GM12873 (cell line): ENCODE measurements at regions not wholly inside any gene's neighbourhood (a gene's known extent, or its start where the extent isn't known, plus 50 kb on each side); places are given as distances from the start of the nearest gene placed in this dataset.

Source experiments
- TF ChIP-seq, protein P1 (sequence below): IDR thresholded peaks from 2 replicates; pipeline ENCODE4 v1.5.1; 2012; ENCODE audit warnings: low read depth, mild to moderate bottlenecking, moderate library complexity, low read length, control low read depth; ENCODE audit not compliant: insufficient read depth; ENCODE audit errors: missing control alignments

DNA sequence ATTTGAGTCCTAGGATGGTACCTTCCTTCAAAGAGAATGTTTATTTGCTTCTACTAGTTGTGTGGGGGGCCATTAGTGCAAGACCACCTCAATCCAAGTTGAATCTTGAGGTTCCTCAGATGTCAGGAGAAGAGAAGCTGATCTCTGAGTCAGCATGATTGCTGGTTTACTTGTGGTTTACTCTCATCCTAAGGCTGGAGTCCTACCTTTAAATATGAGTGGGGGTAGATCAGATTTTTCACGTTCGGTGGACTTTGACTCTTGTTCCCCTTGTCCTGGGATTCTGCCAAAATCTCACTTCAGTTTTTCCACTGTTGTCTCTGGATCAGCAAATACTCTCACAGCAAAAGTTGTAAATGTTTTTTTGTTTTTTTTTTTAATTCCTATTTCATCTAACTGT is 84.6 kb upstream of the F13A1 start:
- TF ChIP-seq, protein P1, sequence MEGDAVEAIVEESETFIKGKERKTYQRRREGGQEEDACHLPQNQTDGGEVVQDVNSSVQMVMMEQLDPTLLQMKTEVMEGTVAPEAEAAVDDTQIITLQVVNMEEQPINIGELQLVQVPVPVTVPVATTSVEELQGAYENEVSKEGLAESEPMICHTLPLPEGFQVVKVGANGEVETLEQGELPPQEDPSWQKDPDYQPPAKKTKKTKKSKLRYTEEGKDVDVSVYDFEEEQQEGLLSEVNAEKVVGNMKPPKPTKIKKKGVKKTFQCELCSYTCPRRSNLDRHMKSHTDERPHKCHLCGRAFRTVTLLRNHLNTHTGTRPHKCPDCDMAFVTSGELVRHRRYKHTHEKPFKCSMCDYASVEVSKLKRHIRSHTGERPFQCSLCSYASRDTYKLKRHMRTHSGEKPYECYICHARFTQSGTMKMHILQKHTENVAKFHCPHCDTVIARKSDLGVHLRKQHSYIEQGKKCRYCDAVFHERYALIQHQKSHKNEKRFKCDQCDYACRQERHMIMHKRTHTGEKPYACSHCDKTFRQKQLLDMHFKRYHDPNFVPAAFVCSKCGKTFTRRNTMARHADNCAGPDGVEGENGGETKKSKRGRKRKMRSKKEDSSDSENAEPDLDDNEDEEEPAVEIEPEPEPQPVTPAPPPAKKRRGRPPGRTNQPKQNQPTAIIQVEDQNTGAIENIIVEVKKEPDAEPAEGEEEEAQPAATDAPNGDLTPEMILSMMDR = no peak

DNA sequence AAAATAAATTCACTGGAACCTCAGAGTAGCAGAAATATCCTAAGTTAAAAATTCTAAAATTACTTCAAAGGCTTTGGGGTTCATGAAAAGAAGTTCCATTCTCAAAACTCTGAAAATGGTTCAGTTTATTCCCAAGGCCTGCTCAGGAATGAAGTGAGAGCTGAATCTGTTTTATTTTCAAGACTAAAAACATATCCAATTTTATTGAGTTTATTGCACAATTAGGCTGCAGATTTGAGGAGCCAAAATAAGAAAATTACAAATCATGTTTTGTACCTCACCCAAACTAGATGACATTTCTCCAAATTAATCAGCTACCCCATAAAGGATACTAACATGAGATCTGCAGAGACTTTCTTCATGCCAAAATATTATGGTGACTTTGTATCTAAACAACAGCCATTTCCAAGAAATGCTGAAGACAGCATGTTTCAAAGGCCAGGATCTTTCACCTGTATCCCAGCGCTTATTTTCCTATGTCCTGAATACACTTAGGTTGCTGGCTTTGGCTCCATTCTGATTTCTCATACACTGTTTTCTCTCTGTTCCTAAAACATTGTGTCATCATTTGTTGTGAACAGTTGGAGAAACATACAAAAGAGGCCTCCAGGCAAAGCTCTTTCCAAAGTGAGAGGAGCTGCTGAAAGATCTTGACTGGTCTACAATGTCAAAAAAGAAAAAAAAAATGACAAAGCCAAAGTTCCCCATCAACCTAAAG is 85.7 kb upstream of the F13A1 start:
- TF ChIP-seq, protein P1 = no peak

DNA sequence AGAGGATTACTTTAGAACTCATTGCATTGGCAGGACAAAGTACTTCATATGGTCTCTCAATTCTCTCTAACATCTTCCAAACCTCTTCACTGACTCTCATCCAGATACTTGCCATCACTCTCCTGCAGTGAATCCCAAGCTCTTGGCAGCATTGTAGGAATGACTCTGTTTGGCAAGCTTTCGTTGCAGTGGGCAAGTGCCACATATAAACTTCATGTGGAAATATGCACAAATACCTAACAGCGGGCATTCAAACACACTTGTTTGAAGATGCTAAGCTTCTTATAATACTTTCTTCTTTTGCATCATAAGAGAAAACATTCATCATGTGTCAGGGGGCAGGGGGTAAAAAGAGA is 86.2 kb upstream of the F13A1 start:
- TF ChIP-seq, protein P1 = no peak

DNA sequence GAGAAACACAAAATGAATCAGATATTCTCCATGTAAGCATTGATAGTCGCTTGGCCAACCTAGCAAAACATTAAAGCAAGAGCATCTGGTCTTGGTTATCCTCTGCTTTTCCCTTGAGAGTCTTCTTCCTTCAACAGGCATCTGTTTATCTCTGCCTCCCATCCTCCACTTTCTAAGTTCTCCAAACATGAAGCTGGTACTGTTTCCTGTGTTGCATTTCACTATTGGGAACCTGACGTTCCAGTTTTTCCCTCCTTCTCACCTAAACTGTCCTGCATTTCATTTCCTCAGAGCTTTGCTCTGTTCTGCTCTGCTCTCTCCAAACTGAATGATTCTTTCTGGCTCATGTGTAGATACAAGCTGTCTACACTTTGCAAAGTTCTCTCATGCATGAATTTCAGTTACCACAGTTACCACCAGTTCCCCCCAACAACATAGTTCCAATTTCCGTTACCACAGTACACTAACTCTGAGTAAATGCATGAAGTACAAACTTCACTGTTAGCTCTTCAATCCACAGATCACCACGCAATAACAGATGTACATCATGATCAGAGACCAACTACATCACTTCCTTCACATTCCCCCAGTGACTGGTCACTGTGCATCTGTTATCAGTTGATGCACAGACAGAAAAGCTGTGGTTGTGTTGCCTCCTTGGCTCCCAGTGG is 86.7 kb upstream of the F13A1 start:
- TF ChIP-seq, protein P1 = no peak

DNA sequence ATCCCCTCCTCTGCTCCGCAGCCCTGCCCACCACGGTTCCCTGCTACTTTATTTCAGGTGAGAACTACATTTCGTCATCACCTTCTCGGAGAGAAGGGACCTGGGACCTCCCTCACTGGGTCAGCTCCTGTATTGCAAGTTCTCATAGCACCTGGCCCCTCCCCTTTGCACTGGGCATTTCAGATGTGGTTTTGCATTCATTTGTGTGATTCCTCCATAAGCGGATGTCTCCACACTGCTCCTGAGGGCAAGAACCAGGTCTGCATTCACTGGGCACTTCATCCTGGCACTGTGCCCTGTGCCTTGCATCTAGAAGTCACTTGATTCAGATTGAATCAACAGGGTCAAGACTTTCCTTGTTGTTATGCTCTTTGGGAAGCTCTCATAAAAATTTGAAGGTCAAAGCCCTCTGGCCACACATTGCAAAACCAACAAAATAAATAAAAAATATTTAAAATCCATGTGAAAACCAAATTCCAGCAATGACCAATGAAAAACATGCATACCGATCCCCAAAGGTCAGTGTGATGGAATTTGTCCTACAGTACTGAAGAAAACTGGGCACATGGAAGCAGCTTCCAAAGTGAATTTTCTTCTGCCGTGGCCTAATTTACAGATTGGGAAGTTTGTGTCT is 89.1 kb upstream of the F13A1 start:
- TF ChIP-seq, protein P1 = no peak

DNA sequence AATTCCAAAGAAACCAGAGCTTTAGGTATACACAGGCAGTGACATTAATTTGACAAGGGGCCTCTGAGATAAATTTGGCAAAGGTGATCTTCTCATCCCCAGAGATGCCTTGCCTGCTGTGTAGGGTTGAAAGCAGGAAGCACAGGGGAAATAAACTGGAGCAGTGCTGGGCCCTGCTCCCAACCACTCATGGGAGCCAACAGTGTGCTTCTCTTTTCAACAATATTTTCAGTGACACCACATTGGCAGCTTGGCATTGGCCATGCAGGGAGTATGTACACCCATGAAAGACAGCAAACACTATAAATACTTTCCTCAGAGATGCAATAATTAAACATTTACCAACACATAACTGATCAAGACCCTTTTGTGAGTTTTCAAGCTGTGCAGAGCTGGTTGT is 90.7 kb upstream of the F13A1 start:
- TF ChIP-seq, protein P1 = no peak

DNA sequence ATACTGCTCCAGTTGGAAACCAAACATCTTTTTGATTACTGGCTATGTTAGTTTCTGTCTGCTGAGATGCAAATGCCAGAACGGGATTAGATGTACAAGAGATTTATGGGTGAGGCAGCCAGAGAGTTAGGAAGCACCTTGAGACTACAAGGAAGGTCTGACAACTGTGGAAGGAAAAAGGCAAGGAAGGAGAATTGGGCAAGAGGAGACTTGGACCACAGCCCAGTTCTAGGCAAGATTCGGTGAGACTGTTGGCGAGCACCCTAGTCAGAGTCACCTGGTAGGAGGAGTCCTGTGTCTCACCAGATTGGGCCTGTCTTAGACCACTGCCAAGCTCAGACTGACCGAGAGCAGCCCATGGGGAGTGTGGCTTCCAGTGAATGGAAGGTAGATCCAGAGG is 91.8 kb upstream of the F13A1 start:
- TF ChIP-seq, protein P1 = no peak
